Keratinocyte (primary cell): ENCODE measurements at regions not wholly inside any gene's neighbourhood (a gene's known extent, or its start where the extent isn't known, plus 50 kb on each side); places are given as distances from the start of the nearest gene placed in this dataset.

ENCODE experiments used
- DNase-seq: peaks from one replicate; pipeline ENCODE4 v3.0.0-alpha.2; 2011; ENCODE audit warnings: low read depth, missing footprints, low spot score
- FAIRE-seq: peaks from 2 replicates; lab custom pipeline; 2011; peaks lifted over from hg19 to GRCh38; lab: Jason Lieb, UNC
- H2AFZ ChIP-seq: 2 replicates; pipeline ENCODE4 v1.6.0; 2012; ENCODE audit warnings: low read length, control low read depth, inconsistent platforms; ENCODE audit not compliant: control insufficient read depth
- H3K27ac ChIP-seq: 2 replicates; pipeline ENCODE4 v1.5.1; 2011; ENCODE audit warnings: low read length; ENCODE audit not compliant: control insufficient read depth, insufficient read depth
- H3K27me3 ChIP-seq: 3 replicates; pipeline ENCODE4 v1.6.0; 2011; ENCODE audit warnings: low read length; ENCODE audit not compliant: control insufficient read depth, insufficient read depth; ENCODE audit errors: extremely low read depth
- H3K36me3 ChIP-seq, 2 experiments: 2 replicates in 1 of 2; 3 replicates in 1 of 2; pipeline ENCODE4 v1.5.1; 2011; ENCODE audit warnings: low read length in 2 of 2, mild to moderate bottlenecking in 1 of 2; ENCODE audit not compliant: control insufficient read depth in 2 of 2, insufficient read depth in 2 of 2; ENCODE audit errors: extremely low read depth in 1 of 2
- H3K4me1 ChIP-seq: 3 replicates; pipeline ENCODE4 v1.5.1; 2011; ENCODE audit warnings: low read length; ENCODE audit not compliant: control insufficient read depth, insufficient read depth; ENCODE audit errors: extremely low read depth
- H3K4me2 ChIP-seq: 3 replicates; pipeline ENCODE4 v1.6.0; 2011; ENCODE audit warnings: low read depth, low read length; ENCODE audit not compliant: control insufficient read depth, insufficient read depth; ENCODE audit errors: extremely low read depth
- H3K4me3 ChIP-seq, 3 experiments: fragments of 200-600 bp in 1 of 3; sonication (generic) in 1 of 3; 2 replicates in 2 of 3; 3 replicates in 1 of 3; pipeline ENCODE4 v1.5.1; 2011 to 2016; ENCODE audit warnings: low read length in 3 of 3, mild to moderate bottlenecking in 3 of 3, control low read depth in 2 of 3, inconsistent platforms in 1 of 3, low read depth in 1 of 3, mixed read lengths in 1 of 3, mixed run types in 1 of 3, moderate library complexity in 1 of 3; ENCODE audit not compliant: control insufficient read depth in 2 of 3, insufficient read depth in 2 of 3; ENCODE audit errors: extremely low read depth in 1 of 3
- H3K79me2 ChIP-seq: 2 replicates; pipeline ENCODE4 v1.6.0; 2012; ENCODE audit warnings: low read length; ENCODE audit not compliant: control insufficient read depth, insufficient read depth
- H3K9ac ChIP-seq: 3 replicates; pipeline ENCODE4 v1.6.0; 2011; ENCODE audit warnings: low read length; ENCODE audit not compliant: control insufficient read depth, insufficient read depth; ENCODE audit errors: extremely low read depth
- H3K9me1 ChIP-seq: 3 replicates; pipeline ENCODE4 v1.6.0; 2011; ENCODE audit warnings: low read length; ENCODE audit not compliant: control insufficient read depth, insufficient read depth; ENCODE audit errors: extremely low read depth
- H3K9me3 ChIP-seq: 2 replicates; pipeline ENCODE4 v1.5.1; 2012; ENCODE audit warnings: low read depth, low read length; ENCODE audit not compliant: control insufficient read depth
- H4K20me1 ChIP-seq: 3 replicates; pipeline ENCODE4 v1.6.0; 2011; ENCODE audit warnings: low read length; ENCODE audit not compliant: control insufficient read depth, insufficient read depth; ENCODE audit errors: extremely low read depth
- CTCF ChIP-seq, 3 experiments: IDR thresholded peaks in 1 of 3; conservative IDR thresholded peaks in 1 of 3; optimal IDR thresholded peaks in 1 of 3; 2 replicates in 2 of 3; 3 replicates in 1 of 3; pipeline versions ENCODE3 to v1.5.1; 2011; ENCODE audit warnings: low read length in 3 of 3, mild to moderate bottlenecking in 3 of 3, moderate library complexity in 2 of 3, control low read depth in 1 of 3, inconsistent platforms in 1 of 3; ENCODE audit not compliant: insufficient read depth in 2 of 3; ENCODE audit errors: extremely low read depth in 1 of 3
- EZH2 ChIP-seq: IDR thresholded peaks from one replicate; pipeline ENCODE4 v1.6.1; 2012; ENCODE audit warnings: inconsistent platforms, mild to moderate bottlenecking, low read length, moderate library complexity
- dilution Hi-C: fragments of 300-500 bp; cut with MboI; formaldehyde crosslinking; loops from one replicate; pipeline ENCODE4 v1.7.0; 2020; ENCODE audit warnings: low sequenced_read_pairs; ENCODE audit not compliant: extremely low pct_ligation_motif_present

- TF ChIP-seq CTCF (optimal IDR thresholded peaks at IDR 0.05 in 1 of 3, IDR thresholded peaks at IDR 0.05 in 1 of 3, conservative IDR thresholded peaks at IDR 0.05 in 1 of 3; ENCODE audit: extremely low read depth in 1 of 3, insufficient read depth in 2 of 3, low read length in 3 of 3): no peak
- no peak overlapping the region for H2AFZ ChIP-seq
- no peak for DNase-seq
- no peaks in the 10 kb centered on the region for H3K9me3 ChIP-seq
- H3K27ac ChIP-seq: no peak overlapping the region
- no peaks in the 10 kb centered on the region for H3K36me3 ChIP-seq
- H3K79me2 ChIP-seq: no peaks in the 10 kb centered on the region
- H3K4me1 ChIP-seq: no peaks in the 10 kb centered on the region
- no peak overlapping the region for H3K4me2 ChIP-seq
- H3K9me1 ChIP-seq: no peaks in the 10 kb centered on the region
- no peaks in the 10 kb centered on the region for H3K27me3 ChIP-seq
- no peaks in the 10 kb centered on the region for H4K20me1 ChIP-seq
- dilution Hi-C loops: no loop called here
- FAIRE-seq: no peak
- no peak overlapping the region for H3K4me3 ChIP-seq
- H3K9ac ChIP-seq: no peak overlapping the region
Measured at GRCh38 chr6:133088931-133089695, 152.0 kb upstream of the EYA4 start.

GRCh38 chr6:133092199-133092598 is 149.0 kb upstream of the EYA4 start:
- no peaks in the 10 kb centered on the region for H3K9me3 ChIP-seq
- dilution Hi-C loops: no loop called here
- no peak overlapping the region for H3K27ac ChIP-seq
- H3K79me2 ChIP-seq: no peaks in the 10 kb centered on the region
- H3K27me3 ChIP-seq: no peaks in the 10 kb centered on the region
- no peak for DNase-seq
- no peak overlapping the region for H3K4me2 ChIP-seq
- no peak overlapping the region for H3K4me3 ChIP-seq
- TF ChIP-seq EZH2: no peak
- no peak for TF ChIP-seq CTCF (optimal IDR thresholded peaks at IDR 0.05 in 1 of 3, IDR thresholded peaks at IDR 0.05 in 1 of 3, conservative IDR thresholded peaks at IDR 0.05 in 1 of 3; ENCODE audit: extremely low read depth in 1 of 3, insufficient read depth in 2 of 3, low read length in 3 of 3)
- no peak for FAIRE-seq
- H3K9ac ChIP-seq: no peak overlapping the region
- H3K9me1 ChIP-seq: no peaks in the 10 kb centered on the region
- H4K20me1 ChIP-seq: no peaks in the 10 kb centered on the region
- no peaks in the 10 kb centered on the region for H3K36me3 ChIP-seq
- no peak overlapping the region for H2AFZ ChIP-seq
- peaks cover 6% of the 10 kb centered on the region for H3K4me1 ChIP-seq
